Trophoblast cell (in vitro differentiated cells and primary cell): ENCODE measurements at regions not wholly inside any gene's neighbourhood (a gene's known extent, or its start where the extent isn't known, plus 50 kb on each side); places are given as distances from the start of the nearest gene placed in this dataset.

ENCODE experiments used
- DNase-seq, 2 donors: peaks; one replicate each; pipeline ENCODE4 v3.0.0-alpha.2; 2016
- H2AFZ ChIP-seq: 2 replicates; pipeline ENCODE4 v1.6.1; 2013; ENCODE audit warnings: low read length, moderate library complexity, mild to moderate bottlenecking; ENCODE audit not compliant: insufficient read depth, poor library complexity
- H2AK5ac ChIP-seq: 2 replicates; pipeline ENCODE4 v1.6.1; 2013; ENCODE audit warnings: mild to moderate bottlenecking, low read length
- H2BK120ac ChIP-seq: 2 replicates; pipeline ENCODE4 v1.6.1; 2013; ENCODE audit warnings: low read length, mild to moderate bottlenecking, moderate library complexity; ENCODE audit not compliant: insufficient read depth, poor library complexity
- H2BK12ac ChIP-seq: 2 replicates; pipeline ENCODE4 v1.6.1; 2013; ENCODE audit warnings: mild to moderate bottlenecking, low read length, moderate library complexity
- H2BK5ac ChIP-seq: 2 replicates; pipeline ENCODE4 v1.6.1; 2013; ENCODE audit warnings: low read length, low read depth, moderate library complexity, mild to moderate bottlenecking; ENCODE audit not compliant: poor library complexity
- H3K14ac ChIP-seq: 2 replicates; pipeline ENCODE4 v1.6.1; 2013; ENCODE audit warnings: mild to moderate bottlenecking, low read length
- H3K18ac ChIP-seq: 2 replicates; pipeline ENCODE4 v1.6.1; 2013; ENCODE audit warnings: mild to moderate bottlenecking, low read length
- H3K23ac ChIP-seq: 2 replicates; pipeline ENCODE4 v1.6.1; 2013; ENCODE audit warnings: low read length
- H3K27ac ChIP-seq: 2 replicates; pipeline ENCODE4 v1.5.1; 2013; ENCODE audit warnings: low read depth, mild to moderate bottlenecking, inconsistent platforms, low read length, moderate library complexity
- H3K27me3 ChIP-seq: 2 replicates; pipeline ENCODE4 v1.6.1; 2013; ENCODE audit warnings: inconsistent platforms, mild to moderate bottlenecking, low read length, moderate library complexity; ENCODE audit not compliant: insufficient read depth
- H3K36me3 ChIP-seq, 2 experiments: 1 replicate in 1 of 2; 2 replicates in 1 of 2; pipeline ENCODE4 v1.6.1; 2013; ENCODE audit warnings: low read length in 2 of 2, mild to moderate bottlenecking in 2 of 2, moderate library complexity in 1 of 2; ENCODE audit not compliant: insufficient read depth in 2 of 2, control insufficient read depth in 1 of 2
- H3K4ac ChIP-seq: 2 replicates; pipeline ENCODE4 v1.6.1; 2013; ENCODE audit warnings: low read depth, mild to moderate bottlenecking, low read length, moderate library complexity
- H3K4me1 ChIP-seq, 2 experiments: 1 replicate in 1 of 2; 2 replicates in 1 of 2; pipeline ENCODE4 v1.6.1; 2013; ENCODE audit warnings: low read length in 2 of 2, mild to moderate bottlenecking in 2 of 2, moderate library complexity in 1 of 2; ENCODE audit not compliant: insufficient read depth in 2 of 2, control insufficient read depth in 1 of 2
- H3K4me2 ChIP-seq: 2 replicates; pipeline ENCODE4 v1.6.1; 2013; ENCODE audit warnings: inconsistent platforms, mild to moderate bottlenecking, low read length, moderate library complexity
- H3K4me3 ChIP-seq: 2 replicates; pipeline ENCODE4 v1.5.1; 2013; ENCODE audit warnings: mild to moderate bottlenecking, low read depth, low read length, inconsistent platforms
- H3K79me1 ChIP-seq: one replicate; pipeline ENCODE4 v1.6.1; 2013; ENCODE audit warnings: low read length
- H3K79me2 ChIP-seq: 2 replicates; pipeline ENCODE4 v1.6.1; 2013; ENCODE audit warnings: low read length, mild to moderate bottlenecking; ENCODE audit not compliant: control insufficient read depth, insufficient read depth, poor library complexity
- H3K9ac ChIP-seq: 2 replicates; pipeline ENCODE4 v1.6.1; 2013; ENCODE audit warnings: mild to moderate bottlenecking, low read length
- H3K9me3 ChIP-seq: 2 replicates; pipeline ENCODE4 v1.6.1; 2013; ENCODE audit warnings: low read depth, mild to moderate bottlenecking, control low read depth, inconsistent platforms, low read length; ENCODE audit not compliant: insufficient read depth
- H4K12ac ChIP-seq: 2 replicates; pipeline ENCODE4 v1.6.1; 2013; ENCODE audit warnings: low read depth, mild to moderate bottlenecking, low read length, moderate library complexity
- H4K8ac ChIP-seq: 2 replicates; pipeline ENCODE4 v1.6.1; 2013; ENCODE audit warnings: low read depth, mild to moderate bottlenecking, low read length, moderate library complexity
- H4K91ac ChIP-seq: one replicate; pipeline ENCODE4 v1.6.1; 2013; ENCODE audit warnings: low read depth, mild to moderate bottlenecking, low read length, moderate library complexity
- WGBS: extraction: QIAGEN DNeasy Blood & Tissue Kit; methylation state at CpG from one replicate; pipeline ENCODE4 v1.1.7; 2013; ENCODE audit warnings: missing lambda C conversion rate; ENCODE audit not compliant: insufficient read length, insufficient coverage; ENCODE audit errors: extremely low coverage; 5-methylcytosine and 5-hydroxymethylcytosine counted together

- H3K23ac ChIP-seq = no peak overlapping the region
- DNase-seq = no peak
- no peaks in the 10 kb centered on the region for H3K79me2 ChIP-seq
- no peak overlapping the region for H3K18ac ChIP-seq
- no peaks in the 10 kb centered on the region for H3K27me3 ChIP-seq
- no peaks in the 10 kb centered on the region for H3K9me3 ChIP-seq
- H2AK5ac ChIP-seq = no peak overlapping the region
- H3K4me3 ChIP-seq = no peak overlapping the region
- H3K4me2 ChIP-seq = no peak overlapping the region
- no peak overlapping the region for H2AFZ ChIP-seq
- WGBS = no CpG with 5 or more reads among the region's 1 CpG
- no peaks in the 10 kb centered on the region for H3K36me3 ChIP-seq
- H3K27ac ChIP-seq = no peak overlapping the region
- H3K14ac ChIP-seq = no peak overlapping the region
- no peak overlapping the region for H2BK5ac ChIP-seq
- H3K79me1 ChIP-seq = no peaks in the 10 kb centered on the region
- no peak overlapping the region for H3K4ac ChIP-seq
- no peak overlapping the region for H2BK12ac ChIP-seq
- H4K91ac ChIP-seq = no peak overlapping the region
- H4K8ac ChIP-seq = no peak overlapping the region
- no peak overlapping the region for H3K9ac ChIP-seq
- no peak overlapping the region for H2BK120ac ChIP-seq
- no peaks in the 10 kb centered on the region for H3K4me1 ChIP-seq
- no peak overlapping the region for H4K12ac ChIP-seq
These were observed 693.4 kb downstream of the TOX3 start for GRCh38 chr16:51853586-51853985.

- H3K4ac ChIP-seq = no peak overlapping the region
- WGBS = no CpG with 5 or more reads among the region's 1 CpG
- H3K9ac ChIP-seq = no peak overlapping the region
- H2AK5ac ChIP-seq = no peak overlapping the region
- H3K27ac ChIP-seq = no peak overlapping the region
- no peak overlapping the region for H4K8ac ChIP-seq
- H3K4me1 ChIP-seq = no peaks in the 10 kb centered on the region
- no peaks in the 10 kb centered on the region for H3K79me2 ChIP-seq
- no peak overlapping the region for H2BK5ac ChIP-seq
- no peak overlapping the region for H4K91ac ChIP-seq
- DNase-seq = no peak
- no peaks in the 10 kb centered on the region for H3K27me3 ChIP-seq
- no peak overlapping the region for H2BK120ac ChIP-seq
- H3K14ac ChIP-seq = no peak overlapping the region
- H4K12ac ChIP-seq = no peak overlapping the region
- H3K18ac ChIP-seq = no peak overlapping the region
- H3K36me3 ChIP-seq = no peaks in the 10 kb centered on the region
- no peak overlapping the region for H3K4me3 ChIP-seq
- no peak overlapping the region for H2BK12ac ChIP-seq
- no peaks in the 10 kb centered on the region for H3K9me3 ChIP-seq
- no peak overlapping the region for H2AFZ ChIP-seq
- no peaks in the 10 kb centered on the region for H3K79me1 ChIP-seq
- no peak overlapping the region for H3K4me2 ChIP-seq
- H3K23ac ChIP-seq = no peak overlapping the region
These were observed 694.1 kb downstream of the TOX3 start for GRCh38 chr16:51852892-51853291.

GRCh38 chr16:51851111-51851510, 695.8 kb downstream of the TOX3 start:
- no peaks in the 10 kb centered on the region for H3K9me3 ChIP-seq
- H3K79me2 ChIP-seq = no peaks in the 10 kb centered on the region
- no peak overlapping the region for H3K9ac ChIP-seq
- no peak overlapping the region for H3K4me3 ChIP-seq
- no peaks in the 10 kb centered on the region for H3K36me3 ChIP-seq
- H3K27me3 ChIP-seq = no peaks in the 10 kb centered on the region
- no peak overlapping the region for H3K18ac ChIP-seq
- H3K23ac ChIP-seq = no peak overlapping the region
- H2AK5ac ChIP-seq = no peak overlapping the region
- no peak overlapping the region for H4K8ac ChIP-seq
- H2BK12ac ChIP-seq = no peak overlapping the region
- no peak overlapping the region for H4K91ac ChIP-seq
- H3K4ac ChIP-seq = no peak overlapping the region
- H3K4me1 ChIP-seq = no peaks in the 10 kb centered on the region
- H3K27ac ChIP-seq = no peak overlapping the region
- WGBS = no CpG with 5 or more reads among the region's 3 CpGs
- no peaks in the 10 kb centered on the region for H3K79me1 ChIP-seq
- H3K14ac ChIP-seq = no peak overlapping the region
- H2BK120ac ChIP-seq = no peak overlapping the region
- H4K12ac ChIP-seq = no peak overlapping the region
- no peak overlapping the region for H3K4me2 ChIP-seq
- H2BK5ac ChIP-seq = no peak overlapping the region
- DNase-seq = no peak
- H2AFZ ChIP-seq = no peak overlapping the region

- Histone ChIP-seq H4K91ac (no peak overlapping the region), H3K79me1 (no peaks in the 10 kb centered on the region), H3K14ac (no peak overlapping the region), H3K4me2 (no peak overlapping the region), H2BK120ac (no peak overlapping the region), H3K27ac (no peak overlapping the region), H2AFZ (no peak overlapping the region), H3K4me1 (no peaks in the 10 kb centered on the region), H3K36me3 (no peaks in the 10 kb centered on the region), H3K4ac (no peak overlapping the region), H4K8ac (no peak overlapping the region), H4K12ac (no peak overlapping the region), H2BK12ac (no peak overlapping the region), H3K27me3 (no peaks in the 10 kb centered on the region), H3K18ac (no peak overlapping the region), H3K9me3 (no peaks in the 10 kb centered on the region), H3K23ac (no peak overlapping the region), H3K4me3 (no peak overlapping the region), H3K79me2 (no peaks in the 10 kb centered on the region), H3K9ac (no peak overlapping the region), H2AK5ac (no peak overlapping the region), H2BK5ac (no peak overlapping the region)
- WGBS = no CpG with 5 or more reads among the region's 1 CpG
- no peak for DNase-seq
These were observed 697.2 kb downstream of the TOX3 start for GRCh38 chr16:51849715-51850114.
